ENCODE measurements at regions not wholly inside any gene's neighbourhood (a gene's known extent, or its start where the extent isn't known, plus 50 kb on each side); places are given as distances from the start of the nearest gene placed in this dataset.

DNA sequence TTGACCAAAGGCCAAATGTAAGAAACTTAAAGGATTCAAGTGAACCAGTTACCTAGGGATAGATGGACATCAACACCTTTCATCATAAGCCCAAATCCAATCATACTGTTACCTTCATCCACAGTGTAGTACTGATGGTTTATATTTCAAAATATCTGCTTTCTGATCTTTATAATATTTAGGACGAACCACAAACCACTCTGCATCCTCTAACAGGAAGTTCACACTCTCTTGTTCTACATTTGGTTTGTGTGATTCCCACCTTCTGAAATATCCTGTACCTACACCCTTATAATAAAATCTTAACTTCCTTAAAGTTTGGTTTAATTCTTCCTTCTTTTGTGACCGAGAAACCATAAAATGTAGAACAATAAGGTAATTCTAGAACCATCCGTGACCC, 535.7 kb upstream of the CHAC2 start:
- TF ChIP-seq, protein P1, sequence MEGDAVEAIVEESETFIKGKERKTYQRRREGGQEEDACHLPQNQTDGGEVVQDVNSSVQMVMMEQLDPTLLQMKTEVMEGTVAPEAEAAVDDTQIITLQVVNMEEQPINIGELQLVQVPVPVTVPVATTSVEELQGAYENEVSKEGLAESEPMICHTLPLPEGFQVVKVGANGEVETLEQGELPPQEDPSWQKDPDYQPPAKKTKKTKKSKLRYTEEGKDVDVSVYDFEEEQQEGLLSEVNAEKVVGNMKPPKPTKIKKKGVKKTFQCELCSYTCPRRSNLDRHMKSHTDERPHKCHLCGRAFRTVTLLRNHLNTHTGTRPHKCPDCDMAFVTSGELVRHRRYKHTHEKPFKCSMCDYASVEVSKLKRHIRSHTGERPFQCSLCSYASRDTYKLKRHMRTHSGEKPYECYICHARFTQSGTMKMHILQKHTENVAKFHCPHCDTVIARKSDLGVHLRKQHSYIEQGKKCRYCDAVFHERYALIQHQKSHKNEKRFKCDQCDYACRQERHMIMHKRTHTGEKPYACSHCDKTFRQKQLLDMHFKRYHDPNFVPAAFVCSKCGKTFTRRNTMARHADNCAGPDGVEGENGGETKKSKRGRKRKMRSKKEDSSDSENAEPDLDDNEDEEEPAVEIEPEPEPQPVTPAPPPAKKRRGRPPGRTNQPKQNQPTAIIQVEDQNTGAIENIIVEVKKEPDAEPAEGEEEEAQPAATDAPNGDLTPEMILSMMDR (IDR thresholded peaks at IDR 0.05; ENCODE audit: unreplicated experiment): no peak
- peaks cover 6% of the 10 kb centered on the region for H3K4me1 Mint-ChIP-seq (ENCODE audit: low read depth)
- no peak overlapping the region for H3K27ac Mint-ChIP-seq
- no peaks in the 10 kb centered on the region for H3K27me3 Mint-ChIP-seq
- no peak overlapping the region for H3K4me3 Mint-ChIP-seq (ENCODE audit: low read depth)
- DNase-seq (ENCODE audit: low spot score, unreplicated experiment): no peak
- H3K9me3 Mint-ChIP-seq (ENCODE audit: low read depth): no peaks in the 10 kb centered on the region
- no peaks in the 10 kb centered on the region for H3K36me3 Mint-ChIP-seq (ENCODE audit: insufficient read depth)

DNA sequence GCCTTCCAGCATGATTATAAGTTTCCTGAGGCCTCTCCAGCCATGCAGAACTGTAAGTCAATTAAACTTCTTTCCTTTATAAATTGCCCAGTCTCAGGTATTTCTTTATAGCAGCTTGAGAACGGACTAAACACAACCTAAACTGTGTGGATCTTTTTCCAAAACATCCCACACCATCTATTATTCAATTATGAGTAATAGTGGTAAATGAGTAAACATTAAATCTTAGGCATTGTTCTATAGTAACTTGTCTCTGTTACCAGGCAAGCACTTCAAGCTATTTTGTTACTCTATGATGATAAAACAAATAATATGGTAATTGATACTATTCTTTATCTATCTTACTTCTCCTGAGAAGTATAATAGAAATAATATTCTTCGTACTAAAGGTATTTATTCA, 536.9 kb upstream of the CHAC2 start:
- H3K9me3 Mint-ChIP-seq (ENCODE audit: low read depth): no peaks in the 10 kb centered on the region
- H3K27me3 Mint-ChIP-seq: no peaks in the 10 kb centered on the region
- peaks cover 6% of the 10 kb centered on the region for H3K4me1 Mint-ChIP-seq (ENCODE audit: low read depth)
- no peak overlapping the region for H3K4me3 Mint-ChIP-seq (ENCODE audit: low read depth)
- TF ChIP-seq, protein P1 (IDR thresholded peaks at IDR 0.05; ENCODE audit: unreplicated experiment): no peak
- no peak for DNase-seq (ENCODE audit: low spot score, unreplicated experiment)
- H3K27ac Mint-ChIP-seq: no peak overlapping the region
- no peaks in the 10 kb centered on the region for H3K36me3 Mint-ChIP-seq (ENCODE audit: insufficient read depth)

DNA sequence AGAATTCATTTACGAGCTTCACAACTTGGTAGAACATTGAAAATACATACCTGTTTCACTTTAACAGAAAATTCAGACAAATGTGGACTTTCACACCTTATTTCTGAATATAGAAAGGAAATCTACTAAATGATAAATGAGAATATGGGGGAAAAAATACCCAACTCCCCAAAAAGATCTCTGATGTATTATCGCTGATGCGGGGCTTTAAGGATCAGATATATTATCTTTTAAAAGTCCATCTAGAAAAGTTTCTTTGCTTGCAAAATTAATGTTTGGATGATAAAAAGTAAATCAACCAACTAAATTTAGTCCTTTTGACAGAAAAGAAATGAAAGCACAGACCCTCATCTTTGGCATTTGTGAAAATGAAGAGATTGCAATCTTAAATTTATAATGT, 540.1 kb upstream of the CHAC2 start:
- Mint-ChIP-seq H3K36me3 (ENCODE audit: insufficient read depth) (no peaks in the 10 kb centered on the region), H3K9me3 (ENCODE audit: low read depth) (no peaks in the 10 kb centered on the region), H3K27me3 (no peaks in the 10 kb centered on the region), H3K27ac (no peak overlapping the region), H3K4me1 (ENCODE audit: low read depth) (no peaks in the 10 kb centered on the region), H3K4me3 (ENCODE audit: low read depth) (no peak overlapping the region)
- TF ChIP-seq, protein P1 (IDR thresholded peaks at IDR 0.05; ENCODE audit: unreplicated experiment): no peak
- DNase-seq (ENCODE audit: low spot score, unreplicated experiment): no peak

DNA sequence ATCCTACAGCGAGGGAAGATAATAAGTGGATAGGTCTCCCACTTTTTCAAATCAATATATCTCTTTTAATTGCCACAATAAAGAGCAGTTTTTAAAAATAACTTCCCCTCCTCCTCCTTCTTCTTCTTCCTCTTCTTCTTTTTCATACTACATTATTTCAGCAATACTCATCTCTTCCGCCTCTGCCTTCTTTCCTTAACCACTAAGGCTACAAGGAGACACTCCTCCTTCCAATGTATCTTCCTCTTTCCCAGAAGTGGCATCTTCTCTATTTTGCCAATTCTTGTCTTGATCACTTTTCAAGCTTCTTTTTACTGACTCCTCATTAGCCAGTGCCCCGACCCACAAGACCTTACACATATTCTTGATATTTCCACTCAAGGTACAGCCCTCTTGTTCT, 546.6 kb upstream of the CHAC2 start:
- Mint-ChIP-seq H3K27ac (no peak overlapping the region), H3K4me3 (ENCODE audit: low read depth) (no peak overlapping the region), H3K9me3 (ENCODE audit: low read depth) (peaks cover 2% of the 10 kb centered on the region), H3K27me3 (no peaks in the 10 kb centered on the region), H3K4me1 (ENCODE audit: low read depth) (no peaks in the 10 kb centered on the region), H3K36me3 (ENCODE audit: insufficient read depth) (no peaks in the 10 kb centered on the region)
- TF ChIP-seq, protein P1 (IDR thresholded peaks at IDR 0.05; ENCODE audit: unreplicated experiment): no peak
- DNase-seq (ENCODE audit: low spot score, unreplicated experiment): no peak

DNA sequence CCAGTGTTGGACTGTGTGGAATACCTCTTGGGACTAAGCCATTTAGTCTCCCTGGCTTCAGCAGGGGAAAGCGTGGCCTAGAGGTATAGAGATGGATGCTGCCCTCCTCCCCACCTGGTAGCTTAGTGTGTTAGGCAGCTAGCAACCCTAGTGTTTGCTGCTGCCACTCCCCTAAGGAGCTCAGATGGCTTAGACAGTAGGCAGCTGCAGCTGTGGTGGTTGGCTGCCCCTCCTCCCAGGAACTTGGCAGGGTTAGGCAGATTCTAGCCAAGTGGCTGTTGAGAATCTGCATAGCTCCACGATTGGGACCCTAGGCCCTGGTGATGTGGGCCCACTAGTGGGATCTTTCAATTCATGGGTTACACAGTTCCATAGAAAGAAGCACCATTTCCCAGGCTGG, 550.4 kb upstream of the CHAC2 start:
- H3K27ac Mint-ChIP-seq: no peak overlapping the region
- H3K27me3 Mint-ChIP-seq: no peaks in the 10 kb centered on the region
- no peak for DNase-seq (ENCODE audit: low spot score, unreplicated experiment)
- H3K4me1 Mint-ChIP-seq (ENCODE audit: low read depth): no peaks in the 10 kb centered on the region
- TF ChIP-seq, protein P1 (IDR thresholded peaks at IDR 0.05; ENCODE audit: unreplicated experiment): no peak
- no peaks in the 10 kb centered on the region for H3K36me3 Mint-ChIP-seq (ENCODE audit: insufficient read depth)
- H3K9me3 Mint-ChIP-seq (ENCODE audit: low read depth): peaks cover 13% of the 10 kb centered on the region
- H3K4me3 Mint-ChIP-seq (ENCODE audit: low read depth): no peak overlapping the region

Measured in progenitor cell of endocrine pancreas (in vitro differentiated cells).